Right atrium auricular region (tissue), 2 donors: ENCODE measurements at regions not wholly inside any gene's neighbourhood (a gene's known extent, or its start where the extent isn't known, plus 50 kb on each side); places are given as distances from the start of the nearest gene placed in this dataset.

Experiments used
- DNase-seq: peaks from one replicate; pipeline ENCODE4 v3.0.0-alpha.2; 2019; ENCODE audit warnings: low spot score
- H3K27ac ChIP-seq, 2 donors: fragments of 200-600 bp; sonication (generic); 1 replicate in 1 of 2; 2 replicates in 1 of 2; pipeline ENCODE4 v1.5.1; 2016 to 2019
- H3K27me3 ChIP-seq, 2 donors: fragments of 200-600 bp; sonication (generic); one replicate each; pipeline versions ENCODE4 v1.5.1 to v1.6.0; 2017 to 2019
- H3K36me3 ChIP-seq: fragments of 200-600 bp; sonication (generic); one replicate; pipeline ENCODE4 v1.5.1; 2016
- H3K4me1 ChIP-seq, 2 donors: fragments of 200-600 bp; sonication (generic); one replicate each; pipeline versions ENCODE4 v1.5.1 to v1.6.0; 2017 to 2019
- H3K4me3 ChIP-seq, 2 donors: fragments of 200-600 bp; sonication (generic); 1 replicate in 1 of 2; 2 replicates in 1 of 2; pipeline ENCODE4 v1.5.1; 2017 to 2019; ENCODE audit warnings: mild to moderate bottlenecking in 1 of 2, moderate library complexity in 1 of 2
- H3K9me3 ChIP-seq, 2 donors: fragments of 200-600 bp; sonication (generic); one replicate each; pipeline ENCODE4 v1.5.1; 2019
- TF ChIP-seq, protein P1 (sequence below), 2 donors: fragments of 200-600 bp; sonication (generic); IDR thresholded peaks; one replicate each; pipeline ENCODE4 v1.5.1; 2019; ENCODE audit warnings: antibody characterized with exemption in 2 of 2

DNA sequence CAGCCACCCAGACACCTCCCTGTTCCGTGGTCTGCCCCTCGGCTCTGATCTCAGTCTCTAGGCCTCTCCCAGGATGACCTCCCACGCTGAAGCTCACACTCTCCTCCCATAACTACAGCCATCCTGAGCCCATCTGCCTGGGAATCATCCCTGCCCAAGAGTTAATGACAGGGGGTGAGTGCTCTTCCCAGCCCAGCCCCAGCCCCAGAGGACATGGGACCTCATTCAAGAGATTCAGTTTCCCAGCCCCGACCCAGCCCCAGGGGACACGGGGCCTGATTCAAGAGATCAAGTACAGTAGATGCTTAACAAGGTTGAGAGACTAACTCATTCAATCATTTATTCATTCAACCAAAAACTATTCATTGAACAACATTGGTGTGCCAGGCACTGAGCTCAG is 272.0 kb downstream of the XXYLT1 start:
- peak; percentile 36 for DNase-seq
- H3K27me3 ChIP-seq = no peaks in the 10 kb centered on the region
- no peaks in the 10 kb centered on the region for H3K36me3 ChIP-seq
- H3K4me1 ChIP-seq = peaks cover 0 to 22% of the 10 kb centered on the region in 2 donors
- no peaks in the 10 kb centered on the region for H3K9me3 ChIP-seq
- H3K27ac ChIP-seq = no peak overlapping the region
- TF ChIP-seq, protein P1, sequence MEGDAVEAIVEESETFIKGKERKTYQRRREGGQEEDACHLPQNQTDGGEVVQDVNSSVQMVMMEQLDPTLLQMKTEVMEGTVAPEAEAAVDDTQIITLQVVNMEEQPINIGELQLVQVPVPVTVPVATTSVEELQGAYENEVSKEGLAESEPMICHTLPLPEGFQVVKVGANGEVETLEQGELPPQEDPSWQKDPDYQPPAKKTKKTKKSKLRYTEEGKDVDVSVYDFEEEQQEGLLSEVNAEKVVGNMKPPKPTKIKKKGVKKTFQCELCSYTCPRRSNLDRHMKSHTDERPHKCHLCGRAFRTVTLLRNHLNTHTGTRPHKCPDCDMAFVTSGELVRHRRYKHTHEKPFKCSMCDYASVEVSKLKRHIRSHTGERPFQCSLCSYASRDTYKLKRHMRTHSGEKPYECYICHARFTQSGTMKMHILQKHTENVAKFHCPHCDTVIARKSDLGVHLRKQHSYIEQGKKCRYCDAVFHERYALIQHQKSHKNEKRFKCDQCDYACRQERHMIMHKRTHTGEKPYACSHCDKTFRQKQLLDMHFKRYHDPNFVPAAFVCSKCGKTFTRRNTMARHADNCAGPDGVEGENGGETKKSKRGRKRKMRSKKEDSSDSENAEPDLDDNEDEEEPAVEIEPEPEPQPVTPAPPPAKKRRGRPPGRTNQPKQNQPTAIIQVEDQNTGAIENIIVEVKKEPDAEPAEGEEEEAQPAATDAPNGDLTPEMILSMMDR (IDR thresholded peaks at IDR 0.05) = no peak
- no peak overlapping the region for H3K4me3 ChIP-seq

DNA sequence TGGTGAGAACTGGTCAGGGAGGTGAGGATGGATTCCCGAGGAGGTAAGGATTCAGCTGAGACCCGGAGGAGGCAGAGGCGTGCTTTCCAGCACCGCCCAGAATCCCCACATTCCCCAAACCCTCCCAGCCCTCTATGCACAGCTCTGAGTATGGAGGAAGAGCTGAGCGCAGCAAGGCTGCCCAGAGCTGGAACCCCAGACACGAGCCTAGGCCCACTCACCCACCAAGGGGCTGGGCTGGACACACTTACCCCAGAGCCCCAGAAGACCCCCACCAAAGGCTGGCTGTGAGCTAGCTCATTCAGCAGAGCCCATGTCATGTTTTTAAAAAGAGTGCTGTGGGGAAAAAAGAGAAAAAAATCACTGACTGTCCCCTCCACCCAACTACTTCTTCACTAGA is 271.5 kb downstream of the XXYLT1 start:
- Histone ChIP-seq H3K9me3 (no peaks in the 10 kb centered on the region), H3K27me3 (no peaks in the 10 kb centered on the region), H3K4me1 (peaks cover 0 to 22% of the 10 kb centered on the region in 2 donors), H3K27ac (no peak overlapping the region), H3K4me3 (no peak overlapping the region), H3K36me3 (no peaks in the 10 kb centered on the region)
- peak; percentile 32 for DNase-seq
- TF ChIP-seq, protein P1 (IDR thresholded peaks at IDR 0.05) = no peak

DNA sequence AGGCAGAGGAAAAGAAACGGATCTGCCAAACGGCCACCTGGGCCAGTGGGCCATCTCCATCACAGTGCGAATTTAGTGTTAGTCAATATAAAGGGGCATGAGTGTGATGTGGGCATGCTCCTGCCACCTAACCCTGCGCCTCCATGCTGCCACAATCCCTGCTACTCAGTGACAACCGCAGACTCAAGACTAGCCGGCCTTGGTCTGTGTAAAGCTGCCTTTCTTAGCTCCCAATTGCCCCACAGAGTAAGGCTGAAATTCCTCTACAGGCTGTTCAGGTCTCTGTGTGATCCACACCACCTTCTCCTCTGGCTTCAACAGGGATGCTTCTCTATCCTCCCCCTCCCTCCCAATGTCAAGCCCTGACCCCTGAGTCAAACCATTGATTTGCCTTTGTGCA is 269.7 kb downstream of the XXYLT1 start:
- DNase-seq = peak; percentile 43
- no peaks in the 10 kb centered on the region for H3K36me3 ChIP-seq
- no peak overlapping the region for H3K4me3 ChIP-seq
- H3K9me3 ChIP-seq = no peaks in the 10 kb centered on the region
- H3K4me1 ChIP-seq = peaks cover 0 to 22% of the 10 kb centered on the region in 2 donors
- TF ChIP-seq, protein P1 (IDR thresholded peaks at IDR 0.05) = no peak
- H3K27me3 ChIP-seq = no peaks in the 10 kb centered on the region
- no peak overlapping the region for H3K27ac ChIP-seq

- TF ChIP-seq, protein P1 (IDR thresholded peaks at IDR 0.05) = peak in 1 of 2 donors; percentile 79
- Histone ChIP-seq H3K36me3 (no peaks in the 10 kb centered on the region), H3K4me1 (peaks cover 0 to 22% of the 10 kb centered on the region in 2 donors), H3K9me3 (no peaks in the 10 kb centered on the region), H3K27me3 (no peaks in the 10 kb centered on the region), H3K27ac (no peak overlapping the region), H3K4me3 (no peak overlapping the region)
- DNase-seq = peak; percentile 57
Observed at GRCh38 chr3:195001961-195002861, 268.7 kb downstream of the XXYLT1 start.

- H3K4me1 ChIP-seq = peaks cover 0 to 22% of the 10 kb centered on the region in 2 donors
- no peaks in the 10 kb centered on the region for H3K9me3 ChIP-seq
- H3K27ac ChIP-seq = no peak overlapping the region
- DNase-seq = peak; percentile 64
- H3K4me3 ChIP-seq = no peak overlapping the region
- no peaks in the 10 kb centered on the region for H3K27me3 ChIP-seq
- H3K36me3 ChIP-seq = no peaks in the 10 kb centered on the region
- TF ChIP-seq, protein P1 (IDR thresholded peaks at IDR 0.05) = no peak
Observed at GRCh38 chr3:195003006-195003892, 267.7 kb downstream of the XXYLT1 start.
